ENCODE measurements at regions not wholly inside any gene's neighbourhood (a gene's known extent, or its start where the extent isn't known, plus 50 kb on each side); places are given as distances from the start of the nearest gene placed in this dataset.

- no peak for DNase-seq (ENCODE audit: low read depth)
- H3K4me3 ChIP-seq (ENCODE audit: low read depth, low read length), result no peak overlapping the region
- TF ChIP-seq, protein P1, sequence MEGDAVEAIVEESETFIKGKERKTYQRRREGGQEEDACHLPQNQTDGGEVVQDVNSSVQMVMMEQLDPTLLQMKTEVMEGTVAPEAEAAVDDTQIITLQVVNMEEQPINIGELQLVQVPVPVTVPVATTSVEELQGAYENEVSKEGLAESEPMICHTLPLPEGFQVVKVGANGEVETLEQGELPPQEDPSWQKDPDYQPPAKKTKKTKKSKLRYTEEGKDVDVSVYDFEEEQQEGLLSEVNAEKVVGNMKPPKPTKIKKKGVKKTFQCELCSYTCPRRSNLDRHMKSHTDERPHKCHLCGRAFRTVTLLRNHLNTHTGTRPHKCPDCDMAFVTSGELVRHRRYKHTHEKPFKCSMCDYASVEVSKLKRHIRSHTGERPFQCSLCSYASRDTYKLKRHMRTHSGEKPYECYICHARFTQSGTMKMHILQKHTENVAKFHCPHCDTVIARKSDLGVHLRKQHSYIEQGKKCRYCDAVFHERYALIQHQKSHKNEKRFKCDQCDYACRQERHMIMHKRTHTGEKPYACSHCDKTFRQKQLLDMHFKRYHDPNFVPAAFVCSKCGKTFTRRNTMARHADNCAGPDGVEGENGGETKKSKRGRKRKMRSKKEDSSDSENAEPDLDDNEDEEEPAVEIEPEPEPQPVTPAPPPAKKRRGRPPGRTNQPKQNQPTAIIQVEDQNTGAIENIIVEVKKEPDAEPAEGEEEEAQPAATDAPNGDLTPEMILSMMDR (IDR thresholded peaks at IDR 0.05; ENCODE audit: insufficient read depth, low read length), result no peak
These were observed 103.0 kb downstream of the ADRA2C start for GRCh38 chr4:3869174-3869572.

- H3K4me3 ChIP-seq (ENCODE audit: low read depth, low read length), result no peak overlapping the region
- no peak for DNase-seq (ENCODE audit: low read depth)
- TF ChIP-seq, protein P1 (IDR thresholded peaks at IDR 0.05; ENCODE audit: insufficient read depth, low read length), result no peak
These were observed 103.7 kb downstream of the ADRA2C start for GRCh38 chr4:3869661-3870566.

DNA sequence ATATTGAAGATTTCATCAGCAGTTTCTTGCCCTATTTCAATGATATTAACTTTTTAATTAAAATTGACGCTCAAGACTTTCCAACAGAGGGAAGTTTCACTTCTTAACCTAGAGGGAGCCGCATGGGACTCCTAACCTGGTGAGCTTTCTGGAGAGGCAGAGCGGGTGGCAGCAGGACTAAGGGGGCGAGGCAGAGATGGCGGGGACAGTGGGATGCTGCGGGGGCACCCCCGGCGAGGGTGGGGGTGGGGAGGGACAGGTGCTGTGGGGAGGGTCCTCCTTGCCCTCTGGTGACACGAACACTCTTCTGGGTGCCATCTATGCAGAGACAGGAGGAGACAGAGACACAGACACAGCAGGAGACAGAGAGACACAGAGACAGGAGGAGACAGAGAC, 104.4 kb downstream of the ADRA2C start:
- H3K4me3 ChIP-seq (ENCODE audit: low read depth, low read length), result no peak overlapping the region
- TF ChIP-seq, protein P1 (IDR thresholded peaks at IDR 0.05; ENCODE audit: insufficient read depth, low read length), result no peak
- DNase-seq (ENCODE audit: low read depth), result no peak

DNA sequence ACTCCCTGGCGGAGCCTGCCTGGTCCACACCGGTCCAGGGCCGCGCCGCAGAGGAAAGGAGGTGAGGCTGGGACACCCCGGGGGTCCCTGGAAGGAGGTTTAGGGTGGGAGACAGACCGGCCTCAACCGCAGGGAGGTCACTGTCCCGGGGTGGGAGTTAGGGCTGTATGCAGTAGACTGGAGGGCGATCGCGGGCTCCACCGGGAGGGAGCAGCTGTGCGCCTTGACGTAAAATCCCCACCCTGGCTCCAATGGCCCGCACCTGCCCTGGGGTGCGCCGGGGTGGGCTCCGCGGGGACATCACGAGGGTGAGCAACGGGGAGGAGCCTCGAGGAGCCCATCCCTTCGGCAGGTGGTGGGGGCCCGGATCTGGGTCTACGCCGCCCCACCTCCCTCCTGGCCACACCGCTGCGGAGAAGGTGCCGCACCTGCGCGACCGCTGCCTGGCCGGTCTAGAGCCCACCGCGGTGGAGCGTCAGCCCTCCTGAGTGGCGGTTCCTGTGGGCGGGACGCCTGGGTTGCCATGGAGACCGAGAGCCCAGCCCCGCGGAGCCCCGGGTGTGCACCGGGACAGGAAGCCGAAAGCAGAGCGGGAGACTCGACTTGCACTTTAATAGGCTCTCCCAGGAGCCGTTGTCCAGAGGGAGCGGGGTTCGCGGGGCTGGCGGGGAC, 105.1 kb downstream of the ADRA2C start:
- no peak for DNase-seq (ENCODE audit: low read depth)
- TF ChIP-seq, protein P1 (IDR thresholded peaks at IDR 0.05; ENCODE audit: insufficient read depth, low read length), result no peak
- H3K4me3 ChIP-seq (ENCODE audit: low read depth, low read length), result no peak overlapping the region

DNA sequence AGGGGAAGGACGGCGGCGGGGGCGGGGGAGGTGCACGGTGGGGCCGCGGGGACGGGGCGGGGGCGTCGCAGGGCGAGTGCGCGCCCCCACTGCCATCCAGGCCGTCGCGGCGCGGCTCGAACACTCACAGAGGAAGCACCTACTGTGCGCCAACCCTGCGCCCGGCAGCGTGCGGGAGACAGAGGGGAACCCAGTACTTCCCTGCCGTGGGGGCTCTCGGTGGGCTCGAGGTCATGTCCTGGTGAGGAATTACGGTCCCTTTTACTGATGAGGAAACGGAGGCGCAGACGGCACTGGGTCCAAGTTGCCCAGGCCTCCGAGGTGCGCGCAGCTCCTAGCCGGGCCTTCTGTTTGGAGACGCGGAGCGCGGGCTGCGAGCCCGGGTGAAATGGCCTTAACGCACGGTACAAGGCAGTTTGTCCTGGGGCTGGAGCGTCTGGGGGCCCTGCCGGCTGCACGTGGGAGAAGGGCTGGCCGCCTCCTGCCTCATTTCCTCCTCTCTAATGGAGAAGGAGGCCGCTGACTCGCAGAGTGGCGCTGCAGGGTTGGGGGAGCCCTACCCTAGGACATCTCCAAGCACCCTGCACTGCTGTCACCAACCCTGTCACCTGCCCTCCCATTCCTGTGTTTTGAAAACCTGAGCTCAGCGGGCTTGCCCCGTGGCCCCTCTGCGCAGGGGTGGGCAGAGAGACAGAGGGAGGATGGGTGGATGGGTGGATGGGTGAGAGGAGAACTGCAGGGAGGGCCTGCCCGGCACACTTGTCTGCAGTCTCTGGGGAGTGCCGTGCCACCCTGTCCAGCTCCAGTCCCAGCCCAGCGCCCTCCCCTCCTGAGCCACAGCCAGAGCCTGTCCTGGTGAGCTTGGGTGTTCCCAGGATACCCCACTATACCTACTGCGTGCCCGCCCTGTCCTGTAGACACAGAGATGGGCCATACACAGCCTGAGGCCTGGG, 106.0 kb downstream of the ADRA2C start:
- H3K4me3 ChIP-seq (ENCODE audit: low read depth, low read length), result no peak overlapping the region
- TF ChIP-seq, protein P1 (IDR thresholded peaks at IDR 0.05; ENCODE audit: insufficient read depth, low read length), result no peak
- DNase-seq (ENCODE audit: low read depth), result no peak

GRCh38 chr4:3872834-3873313, 106.7 kb downstream of the ADRA2C start:
- no peak for DNase-seq (ENCODE audit: low read depth)
- TF ChIP-seq, protein P1 (IDR thresholded peaks at IDR 0.05; ENCODE audit: insufficient read depth, low read length), result no peak
- no peak overlapping the region for H3K4me3 ChIP-seq (ENCODE audit: low read depth, low read length)

All from fibroblast of the aortic adventitia (primary cell).